GM23338 (cell line): ENCODE measurements at regions not wholly inside any gene's neighbourhood (a gene's known extent, or its start where the extent isn't known, plus 50 kb on each side); places are given as distances from the start of the nearest gene placed in this dataset.

Experiments used
- ATAC-seq: fragments of 200-7000 bp; cut with Tn5 transposase; 3 replicates; pipeline ENCODE4 v1.9.1; 2020
- DNase-seq: peaks from one replicate; pipeline ENCODE4 v3.0.0-alpha.2; 2015; ENCODE audit warnings: low spot score
- H2AFZ ChIP-seq: fragments of 200-600 bp; sonication (generic); 2 replicates; pipeline ENCODE4 v1.8.0; 2016; ENCODE audit warnings: antibody characterized with exemption, mild to moderate bottlenecking, moderate library complexity
- H3F3A ChIP-seq: fragments of 200-600 bp; sonication (generic); replicated peaks from 2 replicates; pipeline ENCODE4 v1.8.0; 2017; ENCODE audit warnings: antibody characterized with exemption, mixed run types, low read depth
- H3K27ac ChIP-seq: fragments of 200-600 bp; sonication (generic); 2 replicates; pipeline ENCODE4 v1.6.1; 2016; ENCODE audit warnings: low read depth
- H3K27me3 ChIP-seq: fragments of 200-600 bp; sonication (generic); 2 replicates; pipeline ENCODE4 v1.8.0; 2016; ENCODE audit warnings: mild to moderate bottlenecking, mixed run types, moderate library complexity; ENCODE audit not compliant: insufficient read depth
- H3K36me3 ChIP-seq: fragments of 200-600 bp; sonication (generic); 2 replicates; pipeline ENCODE4 v1.8.0; 2016; ENCODE audit warnings: mild to moderate bottlenecking; ENCODE audit not compliant: insufficient read depth
- H3K4me1 ChIP-seq: fragments of 200-600 bp; sonication (generic); 2 replicates; pipeline ENCODE4 v1.8.0; 2016; ENCODE audit warnings: mild to moderate bottlenecking, moderate library complexity; ENCODE audit not compliant: insufficient read depth
- H3K4me2 ChIP-seq: fragments of 200-600 bp; sonication (generic); 2 replicates; pipeline ENCODE4 v1.7.1; 2017; ENCODE audit warnings: mixed run types
- H3K4me3 ChIP-seq: fragments of 200-600 bp; sonication (generic); 2 replicates; pipeline ENCODE4 v1.6.1; 2016; ENCODE audit warnings: mixed run types
- H3K79me2 ChIP-seq: fragments of 200-600 bp; sonication (generic); replicated peaks from 2 replicates; pipeline ENCODE4 v1.8.0; 2017; ENCODE audit warnings: mild to moderate bottlenecking; ENCODE audit not compliant: insufficient read depth
- H3K9me2 ChIP-seq: fragments of 200-600 bp; sonication (generic); 2 replicates; pipeline ENCODE4 v1.8.0; 2017; ENCODE audit not compliant: insufficient read depth
- H4K20me1 ChIP-seq: fragments of 200-600 bp; sonication (generic); replicated peaks from 2 replicates; pipeline ENCODE4 v1.8.0; 2017; ENCODE audit warnings: mild to moderate bottlenecking; ENCODE audit not compliant: insufficient read depth
- H3K27ac Mint-ChIP-seq: 2 replicates; pipeline ENCODE4 v1.8.0; 2020; ENCODE audit warnings: inconsistent platforms, mild to moderate bottlenecking, moderate library complexity, mixed read lengths
- H3K27me3 Mint-ChIP-seq: 3 replicates; pipeline ENCODE4 v1.8.0; 2022; ENCODE audit warnings: low read depth, mild to moderate bottlenecking, moderate library complexity, mixed read lengths, inconsistent platforms; ENCODE audit not compliant: insufficient read depth, poor library complexity
- H3K36me3 Mint-ChIP-seq: 3 replicates; pipeline ENCODE4 v1.8.0; 2021; ENCODE audit warnings: low read depth, mild to moderate bottlenecking, inconsistent platforms, moderate library complexity, mixed read lengths
- H3K4me1 Mint-ChIP-seq: 3 replicates; pipeline ENCODE4 v1.8.0; 2020; ENCODE audit warnings: mild to moderate bottlenecking, inconsistent platforms, mixed read lengths
- H3K4me3 Mint-ChIP-seq: 3 replicates; pipeline ENCODE4 v1.8.0; 2021; ENCODE audit warnings: moderate library complexity, mild to moderate bottlenecking, inconsistent platforms, mixed read lengths
- H3K9me3 Mint-ChIP-seq: 3 replicates; pipeline ENCODE4 v1.8.0; 2020; ENCODE audit warnings: moderate library complexity, mild to moderate bottlenecking, inconsistent platforms, mixed read lengths
- EZH2phosphoT487 ChIP-seq: fragments of 200-600 bp; sonication (generic); IDR thresholded peaks from one replicate; pipeline ENCODE4 v1.8.1; 2018; ENCODE audit warnings: antibody characterized with exemption; ENCODE audit not compliant: unreplicated experiment
- JUNB ChIP-seq: IDR thresholded peaks from one replicate; pipeline ENCODE4 v1.6.1; 2016; ENCODE audit warnings: antibody characterized with exemption; ENCODE audit not compliant: unreplicated experiment
- NANOG ChIP-seq: IDR thresholded peaks from 2 replicates; pipeline ENCODE4 v1.6.1; 2016; ENCODE audit warnings: antibody characterized with exemption, borderline replicate concordance
- POLR2AphosphoS5 ChIP-seq: IDR thresholded peaks from 2 replicates; pipeline ENCODE4 v1.6.1; 2016; ENCODE audit warnings: antibody characterized with exemption, low read depth
- STAT1 ChIP-seq: IDR thresholded peaks from one replicate; pipeline ENCODE4 v1.6.1; 2016; ENCODE audit warnings: antibody characterized with exemption; ENCODE audit not compliant: unreplicated experiment
- ZNF114 ChIP-seq: fragments of 250-450 bp; sonication (Bioruptor Pico); IDR thresholded peaks from 2 replicates; pipeline ENCODE4 v1.5.0; 2020; ENCODE audit warnings: mild to moderate bottlenecking, moderate library complexity
- ZNF331 ChIP-seq: fragments of 250-450 bp; sonication (Bioruptor Pico); IDR thresholded peaks from 2 replicates; pipeline ENCODE4 v1.5.0; 2020; ENCODE audit warnings: low read depth, mild to moderate bottlenecking, moderate library complexity
- TF ChIP-seq, protein P1 (sequence below): IDR thresholded peaks from 2 replicates; pipeline ENCODE4 v1.6.1; 2016; ENCODE audit warnings: antibody characterized with exemption
- TF ChIP-seq, protein P2 (sequence below), 2 experiments: fragments of 200-600 bp in 1 of 2; sonication (generic) in 1 of 2; conservative IDR thresholded peaks; 2 replicates each; pipeline versions ENCODE4 v1.5.1 to v1.6.1; 2016 to 2017; ENCODE audit warnings: antibody characterized with exemption in 2 of 2, low read depth in 2 of 2, mild to moderate bottlenecking in 2 of 2, moderate library complexity in 1 of 2
- TF ChIP-seq, protein P3 (sequence below): IDR thresholded peaks from one replicate; pipeline ENCODE4 v1.6.1; 2018; ENCODE audit warnings: antibody characterized with exemption; ENCODE audit not compliant: unreplicated experiment

DNA sequence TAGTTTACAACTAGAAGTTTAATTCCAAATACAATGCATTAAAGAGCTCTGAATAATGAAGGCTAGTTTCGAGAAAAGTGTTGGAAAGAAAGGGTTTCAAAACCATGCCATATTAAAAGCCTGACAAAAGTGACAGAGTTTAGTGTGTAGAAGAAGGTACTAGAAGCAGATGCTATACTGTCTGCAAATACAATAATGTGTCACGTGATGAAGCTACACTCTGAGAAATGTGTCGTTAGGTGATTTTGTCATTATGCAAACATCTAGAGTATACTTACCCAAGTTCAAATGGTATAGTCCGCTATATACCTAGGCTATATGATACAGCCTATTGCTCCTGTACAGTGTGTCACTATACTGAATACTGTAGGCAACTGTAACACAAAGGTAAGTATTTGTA, 494.1 kb downstream of the TLE1 start:
- Histone ChIP-seq H3K4me3 (no peak overlapping the region), H3F3A (no peaks in the 10 kb centered on the region), H3K27me3 (no peaks in the 10 kb centered on the region), H2AFZ (no peak overlapping the region), H3K9me2 (peaks cover 3% of the 10 kb centered on the region; the same call in 1 of the 2 replicates), H3K27ac (no peak overlapping the region), H4K20me1 (no peaks in the 10 kb centered on the region), H3K4me2 (no peak overlapping the region), H3K79me2 (no peaks in the 10 kb centered on the region), H3K36me3 (no peaks in the 10 kb centered on the region; the same call in 1 of the 2 replicates), H3K4me1 (no peaks in the 10 kb centered on the region)
- DNase-seq (no peak), ATAC-seq (no peak)
- H3K27me3 Mint-ChIP-seq: no peaks in the 10 kb centered on the region
- H3K9me3 Mint-ChIP-seq: peaks cover 10% of the 10 kb centered on the region; the same call in 2 of the 3 replicates
- no peak overlapping the region for H3K4me3 Mint-ChIP-seq
- no peak overlapping the region for H3K27ac Mint-ChIP-seq
- H3K36me3 Mint-ChIP-seq: no peaks in the 10 kb centered on the region
- no peaks in the 10 kb centered on the region for H3K4me1 Mint-ChIP-seq
- TF ChIP-seq STAT1 (no peak), ZNF331 (CRISPR knock-in tag) (no peak), POLR2AphosphoS5 (no peak), ZNF114 (CRISPR knock-in tag) (no peak), EZH2phosphoT487 (no peak), JUNB (no peak)
- TF ChIP-seq, protein P1, sequence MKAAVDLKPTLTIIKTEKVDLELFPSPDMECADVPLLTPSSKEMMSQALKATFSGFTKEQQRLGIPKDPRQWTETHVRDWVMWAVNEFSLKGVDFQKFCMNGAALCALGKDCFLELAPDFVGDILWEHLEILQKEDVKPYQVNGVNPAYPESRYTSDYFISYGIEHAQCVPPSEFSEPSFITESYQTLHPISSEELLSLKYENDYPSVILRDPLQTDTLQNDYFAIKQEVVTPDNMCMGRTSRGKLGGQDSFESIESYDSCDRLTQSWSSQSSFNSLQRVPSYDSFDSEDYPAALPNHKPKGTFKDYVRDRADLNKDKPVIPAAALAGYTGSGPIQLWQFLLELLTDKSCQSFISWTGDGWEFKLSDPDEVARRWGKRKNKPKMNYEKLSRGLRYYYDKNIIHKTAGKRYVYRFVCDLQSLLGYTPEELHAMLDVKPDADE: no peak
- TF ChIP-seq, protein P2, sequence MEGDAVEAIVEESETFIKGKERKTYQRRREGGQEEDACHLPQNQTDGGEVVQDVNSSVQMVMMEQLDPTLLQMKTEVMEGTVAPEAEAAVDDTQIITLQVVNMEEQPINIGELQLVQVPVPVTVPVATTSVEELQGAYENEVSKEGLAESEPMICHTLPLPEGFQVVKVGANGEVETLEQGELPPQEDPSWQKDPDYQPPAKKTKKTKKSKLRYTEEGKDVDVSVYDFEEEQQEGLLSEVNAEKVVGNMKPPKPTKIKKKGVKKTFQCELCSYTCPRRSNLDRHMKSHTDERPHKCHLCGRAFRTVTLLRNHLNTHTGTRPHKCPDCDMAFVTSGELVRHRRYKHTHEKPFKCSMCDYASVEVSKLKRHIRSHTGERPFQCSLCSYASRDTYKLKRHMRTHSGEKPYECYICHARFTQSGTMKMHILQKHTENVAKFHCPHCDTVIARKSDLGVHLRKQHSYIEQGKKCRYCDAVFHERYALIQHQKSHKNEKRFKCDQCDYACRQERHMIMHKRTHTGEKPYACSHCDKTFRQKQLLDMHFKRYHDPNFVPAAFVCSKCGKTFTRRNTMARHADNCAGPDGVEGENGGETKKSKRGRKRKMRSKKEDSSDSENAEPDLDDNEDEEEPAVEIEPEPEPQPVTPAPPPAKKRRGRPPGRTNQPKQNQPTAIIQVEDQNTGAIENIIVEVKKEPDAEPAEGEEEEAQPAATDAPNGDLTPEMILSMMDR (conservative IDR thresholded peaks at IDR 0.05; ENCODE audit: low read depth in 2 of 2): no peak

DNA sequence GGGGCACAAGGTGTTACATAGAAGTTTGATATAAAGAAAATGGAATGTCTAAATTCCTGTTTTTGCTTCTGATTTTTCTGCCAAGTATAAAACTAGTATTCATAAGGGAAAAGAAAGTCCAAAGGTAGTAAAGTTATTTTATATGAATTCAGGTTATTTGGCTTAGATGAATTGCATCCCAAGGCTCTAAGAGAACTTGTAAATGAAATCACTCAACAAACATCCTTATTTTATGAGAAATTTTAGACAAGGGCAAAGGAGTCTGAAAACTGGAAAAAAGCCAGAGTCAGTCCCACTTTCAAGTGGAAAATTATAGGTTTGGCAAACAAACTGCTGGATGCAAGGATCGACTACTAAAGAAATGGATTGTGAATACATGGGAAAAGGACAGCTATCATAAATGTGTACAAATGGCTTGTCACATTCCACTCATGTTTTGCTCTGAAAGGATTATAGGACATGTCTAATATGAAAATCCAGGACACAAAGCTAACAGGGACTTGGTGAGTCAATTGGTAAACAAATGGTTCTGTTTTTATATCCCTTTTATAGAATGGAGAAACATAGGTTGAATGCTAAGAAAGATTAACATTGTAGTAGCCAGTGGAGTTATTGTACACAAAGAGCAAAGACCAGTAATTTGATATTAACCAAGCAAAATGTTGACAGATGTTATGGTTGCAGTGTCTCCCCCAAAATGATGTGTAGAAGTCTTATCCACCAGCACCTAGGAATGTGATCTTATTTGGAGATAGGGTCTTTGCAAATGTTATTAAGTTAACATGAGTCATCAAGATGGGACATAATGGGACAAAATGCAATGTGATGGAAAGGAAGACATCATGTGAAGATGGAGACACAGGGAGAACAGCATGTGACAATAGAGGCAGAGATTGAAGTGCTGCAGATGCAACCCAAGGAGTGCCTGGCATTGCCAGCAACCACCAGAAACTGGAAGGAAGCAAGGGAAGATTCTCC, 495.7 kb downstream of the TLE1 start:
- H3K79me2 ChIP-seq: no peaks in the 10 kb centered on the region
- peaks cover 3% of the 10 kb centered on the region; the same call in 1 of the 2 replicates for H3K9me2 ChIP-seq
- Mint-ChIP-seq H3K9me3 (peaks cover 10% of the 10 kb centered on the region; the same call in 2 of the 3 replicates), H3K27me3 (no peaks in the 10 kb centered on the region), H3K36me3 (no peaks in the 10 kb centered on the region), H3K4me1 (no peaks in the 10 kb centered on the region), H3K4me3 (no peak overlapping the region), H3K27ac (no peak overlapping the region)
- no peaks in the 10 kb centered on the region for H3F3A ChIP-seq
- H3K27ac ChIP-seq: no peak overlapping the region
- no peak overlapping the region for H2AFZ ChIP-seq
- ATAC-seq (no peak), DNase-seq (no peak)
- no peaks in the 10 kb centered on the region for H4K20me1 ChIP-seq
- no peak overlapping the region for H3K4me3 ChIP-seq
- no peak overlapping the region for H3K4me2 ChIP-seq
- no peaks in the 10 kb centered on the region for H3K4me1 ChIP-seq
- no peaks in the 10 kb centered on the region for H3K27me3 ChIP-seq
- no peaks in the 10 kb centered on the region; the same call in 1 of the 2 replicates for H3K36me3 ChIP-seq
- TF ChIP-seq NANOG: no peak
- TF ChIP-seq, protein P3, sequence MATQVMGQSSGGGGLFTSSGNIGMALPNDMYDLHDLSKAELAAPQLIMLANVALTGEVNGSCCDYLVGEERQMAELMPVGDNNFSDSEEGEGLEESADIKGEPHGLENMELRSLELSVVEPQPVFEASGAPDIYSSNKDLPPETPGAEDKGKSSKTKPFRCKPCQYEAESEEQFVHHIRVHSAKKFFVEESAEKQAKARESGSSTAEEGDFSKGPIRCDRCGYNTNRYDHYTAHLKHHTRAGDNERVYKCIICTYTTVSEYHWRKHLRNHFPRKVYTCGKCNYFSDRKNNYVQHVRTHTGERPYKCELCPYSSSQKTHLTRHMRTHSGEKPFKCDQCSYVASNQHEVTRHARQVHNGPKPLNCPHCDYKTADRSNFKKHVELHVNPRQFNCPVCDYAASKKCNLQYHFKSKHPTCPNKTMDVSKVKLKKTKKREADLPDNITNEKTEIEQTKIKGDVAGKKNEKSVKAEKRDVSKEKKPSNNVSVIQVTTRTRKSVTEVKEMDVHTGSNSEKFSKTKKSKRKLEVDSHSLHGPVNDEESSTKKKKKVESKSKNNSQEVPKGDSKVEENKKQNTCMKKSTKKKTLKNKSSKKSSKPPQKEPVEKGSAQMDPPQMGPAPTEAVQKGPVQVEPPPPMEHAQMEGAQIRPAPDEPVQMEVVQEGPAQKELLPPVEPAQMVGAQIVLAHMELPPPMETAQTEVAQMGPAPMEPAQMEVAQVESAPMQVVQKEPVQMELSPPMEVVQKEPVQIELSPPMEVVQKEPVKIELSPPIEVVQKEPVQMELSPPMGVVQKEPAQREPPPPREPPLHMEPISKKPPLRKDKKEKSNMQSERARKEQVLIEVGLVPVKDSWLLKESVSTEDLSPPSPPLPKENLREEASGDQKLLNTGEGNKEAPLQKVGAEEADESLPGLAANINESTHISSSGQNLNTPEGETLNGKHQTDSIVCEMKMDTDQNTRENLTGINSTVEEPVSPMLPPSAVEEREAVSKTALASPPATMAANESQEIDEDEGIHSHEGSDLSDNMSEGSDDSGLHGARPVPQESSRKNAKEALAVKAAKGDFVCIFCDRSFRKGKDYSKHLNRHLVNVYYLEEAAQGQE: no peak
- TF ChIP-seq POLR2AphosphoS5: no peak
- TF ChIP-seq JUNB: no peak
- no peak for TF ChIP-seq STAT1
